ENCODE measurements at regions not wholly inside any gene's neighbourhood (a gene's known extent, or its start where the extent isn't known, plus 50 kb on each side); places are given as distances from the start of the nearest gene placed in this dataset.

DNA sequence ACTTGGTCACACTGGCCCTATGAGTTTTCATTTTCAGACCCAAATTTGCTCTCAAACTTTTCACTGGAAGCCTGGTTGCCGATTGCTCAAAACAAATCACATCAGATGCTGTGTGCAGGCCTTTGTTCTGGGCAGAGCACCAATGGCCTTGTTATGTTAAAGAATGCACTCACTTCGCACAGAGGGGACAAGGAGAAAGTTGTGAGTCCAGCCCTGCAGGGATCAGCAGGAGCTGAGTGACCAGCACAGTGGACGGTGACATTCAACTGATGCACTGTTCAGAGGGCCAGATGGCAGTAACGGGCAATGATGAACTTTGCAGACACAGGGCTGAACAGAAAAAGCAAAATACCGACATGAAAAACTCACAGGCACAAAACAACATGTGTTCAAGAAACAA is 86.1 kb downstream of the BARX1 start:
- no peak for TF ChIP-seq POLR2A (IDR thresholded peaks at IDR 0.05)
- TF ChIP-seq CTCF (IDR thresholded peaks at IDR 0.05) = no peak
- no peak for TF ChIP-seq POLR2AphosphoS5 (IDR thresholded peaks at IDR 0.05)

Measured in stomach (tissue), 4 donors.